ENCODE measurements at regions not wholly inside any gene's neighbourhood (a gene's known extent, or its start where the extent isn't known, plus 50 kb on each side); places are given as distances from the start of the nearest gene placed in this dataset.

DNA sequence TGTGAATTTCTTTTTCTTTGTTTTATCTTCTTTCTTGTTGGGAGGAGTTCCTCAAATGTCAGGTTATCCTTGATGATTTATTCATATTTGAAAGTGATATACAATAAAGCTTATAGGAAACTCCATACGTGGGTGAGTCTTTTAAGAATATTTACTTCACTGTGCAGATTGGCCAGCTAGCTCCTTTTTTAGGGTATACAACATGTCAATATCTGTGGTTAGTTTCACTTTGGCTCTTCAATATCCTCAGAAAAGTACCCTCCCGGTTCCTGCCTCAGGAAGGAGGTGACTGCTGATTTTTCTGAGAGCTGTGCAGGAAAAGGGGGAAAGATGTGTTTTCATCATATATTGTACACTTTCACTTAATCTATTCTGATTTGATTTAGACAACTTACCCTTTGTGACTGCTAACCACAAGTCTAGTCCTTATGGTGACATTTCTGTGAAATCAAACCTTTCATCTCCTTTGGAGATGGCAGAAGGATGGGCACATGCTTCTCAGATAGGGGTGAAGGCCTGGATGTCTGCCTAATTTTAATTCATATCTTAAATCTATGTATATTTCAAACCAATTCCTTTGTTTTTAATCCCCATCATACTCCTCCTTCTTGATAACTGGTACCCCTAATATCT, 98.2 kb upstream of the NECTIN3 start:
- TF ChIP-seq, protein P1, sequence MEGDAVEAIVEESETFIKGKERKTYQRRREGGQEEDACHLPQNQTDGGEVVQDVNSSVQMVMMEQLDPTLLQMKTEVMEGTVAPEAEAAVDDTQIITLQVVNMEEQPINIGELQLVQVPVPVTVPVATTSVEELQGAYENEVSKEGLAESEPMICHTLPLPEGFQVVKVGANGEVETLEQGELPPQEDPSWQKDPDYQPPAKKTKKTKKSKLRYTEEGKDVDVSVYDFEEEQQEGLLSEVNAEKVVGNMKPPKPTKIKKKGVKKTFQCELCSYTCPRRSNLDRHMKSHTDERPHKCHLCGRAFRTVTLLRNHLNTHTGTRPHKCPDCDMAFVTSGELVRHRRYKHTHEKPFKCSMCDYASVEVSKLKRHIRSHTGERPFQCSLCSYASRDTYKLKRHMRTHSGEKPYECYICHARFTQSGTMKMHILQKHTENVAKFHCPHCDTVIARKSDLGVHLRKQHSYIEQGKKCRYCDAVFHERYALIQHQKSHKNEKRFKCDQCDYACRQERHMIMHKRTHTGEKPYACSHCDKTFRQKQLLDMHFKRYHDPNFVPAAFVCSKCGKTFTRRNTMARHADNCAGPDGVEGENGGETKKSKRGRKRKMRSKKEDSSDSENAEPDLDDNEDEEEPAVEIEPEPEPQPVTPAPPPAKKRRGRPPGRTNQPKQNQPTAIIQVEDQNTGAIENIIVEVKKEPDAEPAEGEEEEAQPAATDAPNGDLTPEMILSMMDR (conservative IDR thresholded peaks at IDR 0.05; ENCODE audit: low read depth, low read length), result no peak
- no peak for TF ChIP-seq EZH2 (IDR thresholded peaks at IDR 0.05; ENCODE audit: borderline replicate concordance, low read depth, low read length, poor library complexity, severe bottlenecking)

Measured in A673 (cell line).